Ishikawa (cell line): ENCODE measurements at regions not wholly inside any gene's neighbourhood (a gene's known extent, or its start where the extent isn't known, plus 50 kb on each side); places are given as distances from the start of the nearest gene placed in this dataset.

Experiments
- CEBPB ChIP-seq: IDR thresholded peaks from 2 replicates; pipeline ENCODE4 v1.6.1; 2012
- CREB1 ChIP-seq: IDR thresholded peaks from 2 replicates; pipeline ENCODE4 v1.6.1; 2012; ENCODE audit warnings: low read depth
- EP300 ChIP-seq: IDR thresholded peaks from 2 replicates; pipeline ENCODE4 v1.6.1; 2012; ENCODE audit warnings: borderline replicate concordance
- NFIC ChIP-seq: IDR thresholded peaks from 2 replicates; pipeline ENCODE4 v1.6.1; 2012
- RAD21 ChIP-seq: IDR thresholded peaks from 2 replicates; pipeline ENCODE4 v1.6.1; 2012; ENCODE audit warnings: low read depth
- REST ChIP-seq: IDR thresholded peaks from 2 replicates; pipeline ENCODE4 v1.6.1; 2012; ENCODE audit warnings: low read depth, mild to moderate bottlenecking
- TAF1 ChIP-seq: IDR thresholded peaks from 2 replicates; pipeline ENCODE4 v1.6.1; 2012; ENCODE audit warnings: low read depth, mild to moderate bottlenecking
- TCF12 ChIP-seq: IDR thresholded peaks from 2 replicates; pipeline ENCODE4 v1.6.1; 2012; ENCODE audit warnings: low read depth

GRCh38 chr12:30507576-30507975 lies 188.1 kb downstream of the IPO8 start:
- no peak for TF ChIP-seq EP300
- TF ChIP-seq REST = no peak
- no peak for TF ChIP-seq CREB1
- TF ChIP-seq CEBPB = no peak
- no peak for TF ChIP-seq RAD21
- no peak for TF ChIP-seq TCF12
- TF ChIP-seq NFIC = no peak
- no peak for TF ChIP-seq TAF1
